22Rv1 (cell line): ENCODE measurements at regions not wholly inside any gene's neighbourhood (a gene's known extent, or its start where the extent isn't known, plus 50 kb on each side); places are given as distances from the start of the nearest gene placed in this dataset.

Source experiments
- ZFX ChIP-seq: fragments of 450-650 bp; IDR thresholded peaks from 2 replicates; pipeline ENCODE4 v1.6.1; 2017; ENCODE audit warnings: antibody characterized with exemption, borderline replicate concordance
- TF ChIP-seq, protein P1 (sequence below): fragments of 450-650 bp; IDR thresholded peaks from 2 replicates; pipeline ENCODE4 v1.5.1; 2017; ENCODE audit warnings: mild to moderate bottlenecking

DNA sequence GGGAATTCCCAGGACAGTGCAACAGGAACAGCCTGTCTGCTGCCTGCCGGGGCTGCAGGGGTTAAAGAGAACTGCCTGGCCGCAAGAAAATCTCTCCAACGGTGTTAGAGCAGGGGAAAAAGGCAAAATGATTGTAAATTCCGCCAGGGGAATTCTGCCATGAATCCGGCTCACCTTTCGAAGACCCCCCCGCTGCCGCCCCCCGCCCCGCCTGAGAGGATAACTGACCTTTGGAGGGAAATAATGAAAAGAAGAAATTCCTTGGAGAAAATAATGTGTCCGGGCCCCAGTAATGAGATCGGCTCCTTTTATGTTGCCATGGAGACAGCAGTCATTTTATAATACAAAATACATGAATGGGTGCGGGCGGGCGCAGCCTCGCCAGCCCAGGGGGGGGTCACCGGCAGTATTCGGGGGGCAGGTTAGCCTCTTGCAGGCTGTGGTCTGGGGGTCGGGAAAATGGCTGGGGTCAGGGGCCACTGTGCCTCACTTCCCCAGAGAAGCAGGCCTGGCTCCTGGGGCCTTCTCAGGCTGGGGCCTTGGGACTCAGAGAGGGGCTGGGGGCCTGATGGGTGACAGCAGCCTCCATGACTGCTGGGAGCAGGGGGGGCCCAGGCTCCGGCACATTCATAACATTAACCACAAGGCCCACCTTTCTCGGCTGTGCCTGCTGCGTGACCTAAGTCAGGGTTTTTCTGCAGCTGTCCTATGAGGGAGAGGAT, 228.1 kb downstream of the MN1 start:
- TF ChIP-seq, protein P1, sequence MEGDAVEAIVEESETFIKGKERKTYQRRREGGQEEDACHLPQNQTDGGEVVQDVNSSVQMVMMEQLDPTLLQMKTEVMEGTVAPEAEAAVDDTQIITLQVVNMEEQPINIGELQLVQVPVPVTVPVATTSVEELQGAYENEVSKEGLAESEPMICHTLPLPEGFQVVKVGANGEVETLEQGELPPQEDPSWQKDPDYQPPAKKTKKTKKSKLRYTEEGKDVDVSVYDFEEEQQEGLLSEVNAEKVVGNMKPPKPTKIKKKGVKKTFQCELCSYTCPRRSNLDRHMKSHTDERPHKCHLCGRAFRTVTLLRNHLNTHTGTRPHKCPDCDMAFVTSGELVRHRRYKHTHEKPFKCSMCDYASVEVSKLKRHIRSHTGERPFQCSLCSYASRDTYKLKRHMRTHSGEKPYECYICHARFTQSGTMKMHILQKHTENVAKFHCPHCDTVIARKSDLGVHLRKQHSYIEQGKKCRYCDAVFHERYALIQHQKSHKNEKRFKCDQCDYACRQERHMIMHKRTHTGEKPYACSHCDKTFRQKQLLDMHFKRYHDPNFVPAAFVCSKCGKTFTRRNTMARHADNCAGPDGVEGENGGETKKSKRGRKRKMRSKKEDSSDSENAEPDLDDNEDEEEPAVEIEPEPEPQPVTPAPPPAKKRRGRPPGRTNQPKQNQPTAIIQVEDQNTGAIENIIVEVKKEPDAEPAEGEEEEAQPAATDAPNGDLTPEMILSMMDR = no peak
- TF ChIP-seq ZFX = no peak
